ENCODE measurements at regions not wholly inside any gene's neighbourhood (a gene's known extent, or its start where the extent isn't known, plus 50 kb on each side); places are given as distances from the start of the nearest gene placed in this dataset.
"Not testable (repeated sequence)": the region's sequence is repeated elsewhere in the genome, so short reads cannot be mapped to it uniquely, and the experiment has no call there.

DNA sequence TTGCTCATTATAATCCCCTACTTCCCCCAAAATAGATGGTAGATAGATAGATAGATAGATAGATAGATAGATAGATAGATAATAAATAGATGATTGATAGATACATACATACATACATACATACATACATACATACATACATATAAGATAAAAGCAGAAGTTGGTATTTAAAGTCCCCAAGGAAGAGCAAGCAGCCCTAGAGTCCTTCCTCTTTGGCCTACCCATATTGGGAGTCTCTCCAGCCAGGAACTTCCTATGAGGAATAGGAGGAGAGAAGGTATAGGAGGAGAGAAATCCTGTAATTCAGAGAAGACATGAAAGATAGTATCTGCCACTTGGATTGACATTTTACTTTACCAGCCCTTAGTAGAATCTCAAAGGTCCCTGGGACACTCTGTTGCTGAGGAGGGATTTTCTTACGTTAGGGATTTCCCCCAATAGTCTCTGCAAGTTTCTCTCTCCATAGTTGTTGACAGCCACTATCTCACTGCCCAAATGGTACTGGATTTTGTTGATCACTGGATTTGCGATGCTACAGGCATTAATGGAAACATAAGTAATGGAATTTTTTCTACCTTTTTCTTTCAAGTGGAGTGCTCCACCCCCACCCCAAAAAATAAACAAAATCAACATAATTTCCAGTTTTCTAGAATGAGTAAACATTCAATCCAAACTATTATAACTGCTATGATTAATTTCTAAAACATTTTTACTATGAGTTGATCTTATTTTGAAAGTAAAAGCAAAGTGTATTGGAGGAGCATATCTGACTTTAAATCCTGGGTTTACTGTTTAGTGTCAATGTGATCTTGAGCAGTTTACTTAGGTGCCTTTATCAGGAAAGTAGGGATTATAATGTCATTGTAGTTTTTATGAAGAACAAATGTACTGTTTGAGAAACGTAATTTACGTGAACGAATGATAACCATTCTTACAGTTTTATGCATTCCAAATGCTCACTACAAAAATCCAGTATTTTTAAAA is 93.2 kb upstream of the TNFSF4 start:
- DNase-seq = no peak

DNA sequence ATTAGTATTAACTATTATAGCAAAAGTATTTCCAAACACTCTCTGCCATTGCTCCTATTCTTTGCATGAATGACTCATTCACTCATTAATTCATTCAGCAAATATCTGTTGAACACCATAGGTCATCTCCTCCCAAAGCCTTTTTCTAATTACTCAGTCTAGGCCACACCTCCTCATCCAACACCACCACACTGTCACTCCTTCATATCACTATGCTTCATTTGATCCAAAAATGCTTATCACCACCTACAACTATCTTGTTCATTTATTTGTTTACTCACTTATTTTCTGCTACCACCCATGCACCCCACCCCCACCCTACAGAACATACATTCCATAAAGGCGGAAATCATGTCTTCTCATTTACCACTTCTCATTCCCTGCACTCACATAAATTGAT is 94.4 kb upstream of the TNFSF4 start:
- no peak for DNase-seq

DNA sequence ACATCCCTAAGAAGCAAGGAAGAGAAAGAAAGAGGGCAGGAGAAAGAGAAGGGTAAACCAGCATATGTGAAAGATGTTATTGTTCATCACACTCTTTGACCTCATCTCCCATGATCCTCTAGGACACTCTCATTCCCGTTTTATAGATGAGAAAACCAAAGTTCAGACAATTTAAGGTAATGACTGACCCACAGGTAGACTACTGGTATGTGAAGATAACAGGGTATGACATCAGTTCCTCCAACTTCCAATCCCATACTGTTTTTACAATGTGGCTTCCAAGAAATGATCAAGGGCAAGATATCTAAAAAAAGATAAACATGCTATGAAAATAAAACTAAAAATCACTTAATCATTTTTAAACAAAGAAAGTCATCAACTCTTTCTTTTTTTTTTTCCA is 95.2 kb upstream of the TNFSF4 start:
- no peak for DNase-seq

DNA sequence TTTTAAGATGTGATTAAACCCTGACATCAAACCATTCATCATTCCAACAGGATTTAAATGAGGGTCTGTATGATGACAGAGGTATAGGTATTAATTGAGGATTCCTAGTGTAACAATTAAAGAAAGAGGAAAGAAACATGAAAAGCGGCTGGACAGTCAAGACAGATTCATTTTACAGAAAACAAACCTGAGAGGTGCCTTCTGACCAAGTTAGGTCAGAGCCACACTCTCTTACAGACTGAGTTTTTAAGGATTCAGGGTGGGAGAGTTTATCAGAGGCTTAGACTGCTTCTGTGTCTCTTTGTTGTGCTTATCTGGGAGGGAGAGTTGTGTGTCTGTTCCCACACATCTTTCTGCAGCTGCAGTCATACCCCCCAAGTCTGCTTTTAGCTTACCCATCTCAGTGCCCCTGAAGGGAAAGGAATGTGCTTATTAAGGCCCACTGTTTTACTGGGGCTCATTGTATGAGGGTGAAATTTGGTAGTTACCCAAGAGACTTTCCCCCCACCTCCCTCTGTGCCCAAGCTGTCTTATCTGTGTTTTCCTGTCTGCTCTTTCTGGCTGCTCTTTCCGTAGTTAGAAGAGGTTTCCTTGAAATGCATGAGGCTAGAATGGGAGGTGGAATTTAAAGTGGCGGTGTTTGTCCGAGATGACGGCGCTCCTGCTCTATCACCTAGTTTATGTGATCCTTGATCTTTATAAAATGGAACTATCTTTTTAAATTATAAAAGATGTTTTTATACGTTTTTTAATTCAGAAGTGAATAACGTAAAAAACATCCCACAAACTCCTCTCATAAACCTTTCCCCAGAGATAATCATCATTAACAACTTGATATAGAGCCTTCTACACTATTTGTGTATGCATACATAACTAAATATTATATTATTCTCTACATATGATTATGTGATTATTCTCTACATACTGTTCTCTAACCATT is 96.0 kb upstream of the TNFSF4 start:
- DNase-seq = no peak

DNA sequence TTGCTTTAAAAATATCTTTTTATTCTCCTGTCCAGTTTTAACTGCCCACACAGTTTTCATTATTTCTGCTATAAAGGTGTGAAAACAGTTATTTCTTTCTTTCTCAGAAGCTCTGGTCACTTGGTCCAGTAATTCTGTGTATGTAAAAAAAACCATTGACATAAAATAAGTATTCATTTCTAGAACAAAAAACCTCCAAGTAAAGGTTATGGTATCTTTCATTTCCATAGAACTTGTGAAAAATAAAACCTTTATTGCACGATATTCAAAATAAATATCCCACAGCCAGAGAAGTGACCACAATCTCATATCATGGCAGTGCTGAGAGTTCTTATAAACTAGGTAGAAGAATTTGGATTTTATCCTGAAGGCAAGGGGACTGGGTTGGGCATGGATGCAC is 96.9 kb upstream of the TNFSF4 start:
- no peak for DNase-seq

DNA sequence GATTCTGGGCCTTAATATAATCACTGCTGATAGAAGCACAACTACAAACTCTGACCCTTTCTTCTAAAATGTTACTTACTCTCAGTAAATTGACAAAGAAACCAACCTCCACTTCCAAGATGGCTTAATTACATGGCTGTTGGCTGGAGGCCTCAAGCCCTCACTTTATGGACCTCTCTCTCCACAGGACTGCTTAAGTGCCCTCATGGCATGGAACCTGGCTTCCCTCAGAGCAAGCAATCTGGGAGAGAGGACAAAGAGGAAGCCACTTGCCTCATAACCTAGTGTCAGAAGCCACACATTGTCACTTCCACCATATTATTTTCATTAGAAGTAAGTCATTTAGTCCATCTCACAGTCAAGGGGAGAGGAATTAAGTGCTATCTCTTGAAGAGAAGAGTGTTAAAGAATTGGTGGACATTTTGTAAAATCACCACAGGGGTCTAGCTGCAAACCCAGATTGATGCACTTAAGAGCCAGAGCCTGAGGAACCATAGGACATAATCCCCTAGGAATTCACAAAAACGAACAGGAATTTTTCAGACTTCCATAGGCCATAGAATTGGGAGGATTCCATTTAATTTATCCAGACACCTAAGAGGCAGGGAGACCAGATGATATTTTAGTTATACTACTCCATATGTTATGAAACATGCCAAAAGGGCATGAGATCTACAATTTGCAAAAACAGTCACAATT is 97.5 kb upstream of the TNFSF4 start:
- DNase-seq = no peak

DNA sequence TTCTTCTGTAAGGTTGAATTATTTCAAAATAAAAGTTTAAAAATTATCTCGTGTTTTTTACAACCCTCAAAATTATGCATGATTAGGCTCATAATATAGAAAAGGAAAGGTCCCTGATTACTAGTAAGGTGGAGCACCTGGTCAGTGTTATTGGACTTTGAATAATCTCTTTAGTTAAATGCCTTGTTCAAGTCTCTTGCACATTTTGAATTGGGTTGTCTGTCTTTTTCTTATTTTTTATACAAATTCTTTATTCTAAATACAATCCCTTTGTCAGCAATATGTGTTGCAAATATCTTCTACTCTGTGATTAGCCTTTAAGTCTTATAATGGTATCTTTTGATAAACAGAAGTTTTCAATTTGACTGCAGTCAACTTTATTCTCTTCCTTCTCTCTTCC is 100.7 kb upstream of the TNFSF4 start:
- no peak for DNase-seq

DNA sequence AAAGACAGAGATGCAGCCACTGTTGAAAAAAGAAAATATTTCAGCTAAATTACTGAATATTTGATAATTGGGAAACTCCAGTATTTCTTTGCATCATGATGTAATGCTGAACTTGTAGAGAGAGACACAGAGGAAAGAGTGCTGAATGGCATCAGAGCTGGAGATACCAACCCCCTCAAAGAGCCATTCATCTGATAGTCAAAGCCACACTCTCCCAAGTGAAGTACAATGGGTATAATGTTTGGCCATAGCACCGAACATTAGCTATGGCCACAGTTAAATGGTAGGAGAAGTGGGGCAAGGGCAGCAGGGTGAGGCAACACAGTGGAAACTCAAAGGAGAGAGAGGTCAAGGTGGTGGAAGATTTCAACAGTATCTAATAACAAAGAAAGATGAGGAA is 107.5 kb upstream of the TNFSF4 start:
- DNase-seq = no peak

DNA sequence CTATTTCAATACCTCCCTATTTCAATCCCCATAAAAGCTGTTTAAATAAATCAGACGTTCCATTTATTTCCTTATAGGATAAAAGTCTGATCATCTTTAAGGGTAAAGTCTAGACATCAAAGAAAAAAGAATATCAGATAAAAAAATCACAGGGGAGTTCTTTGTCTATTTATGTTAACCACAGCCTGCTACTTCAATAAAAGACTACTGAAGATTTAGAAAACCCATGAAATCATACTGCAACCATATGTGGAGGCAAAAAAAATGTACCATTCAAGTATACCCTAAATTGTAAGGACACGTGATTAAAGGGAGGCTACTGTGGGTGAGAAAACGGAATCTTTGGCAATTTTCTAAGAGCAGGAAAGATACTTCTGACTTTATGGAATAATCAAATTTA is 108.2 kb upstream of the TNFSF4 start:
- no peak for DNase-seq

DNA sequence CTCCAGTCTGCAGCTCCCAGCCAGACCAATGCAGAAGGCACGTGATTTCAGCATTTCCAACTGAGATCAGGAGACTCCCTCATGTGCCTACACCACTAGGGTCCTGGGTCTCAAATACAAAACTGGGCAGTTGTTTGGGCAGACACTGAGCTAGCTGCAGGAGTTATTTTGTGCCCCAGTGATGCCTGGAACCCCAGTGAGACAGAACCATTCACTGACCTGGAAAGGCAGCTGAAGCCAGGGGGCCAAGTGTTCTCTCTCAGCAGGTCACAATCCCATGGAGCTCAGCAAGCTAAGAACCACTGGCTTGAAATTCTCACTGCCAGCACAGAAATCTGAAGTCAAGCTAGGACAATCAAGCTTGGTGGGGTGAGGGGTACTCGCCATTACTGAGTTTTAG is 111.7 kb upstream of the TNFSF4 start:
- DNase-seq = no peak

DNA sequence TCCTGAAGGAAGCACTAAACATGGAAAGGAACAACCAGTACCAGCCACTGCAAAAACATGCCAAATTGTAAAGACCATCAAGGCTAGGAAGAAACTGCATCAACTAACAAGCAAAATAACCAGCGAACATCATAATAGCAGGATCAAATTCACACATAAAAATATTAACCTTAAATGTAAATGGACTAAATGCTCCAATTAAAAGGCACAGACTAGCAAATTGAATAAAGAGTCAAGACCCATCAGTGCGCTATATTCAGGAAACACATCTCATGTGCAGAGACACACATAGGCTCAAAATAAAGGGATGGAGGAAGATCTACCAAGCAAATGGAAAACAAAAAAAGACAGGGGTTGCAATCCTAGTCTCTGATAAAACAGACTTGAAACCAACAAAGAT is 117.2 kb upstream of the TNFSF4 start:
- DNase-seq = not testable (repeated sequence)

DNA sequence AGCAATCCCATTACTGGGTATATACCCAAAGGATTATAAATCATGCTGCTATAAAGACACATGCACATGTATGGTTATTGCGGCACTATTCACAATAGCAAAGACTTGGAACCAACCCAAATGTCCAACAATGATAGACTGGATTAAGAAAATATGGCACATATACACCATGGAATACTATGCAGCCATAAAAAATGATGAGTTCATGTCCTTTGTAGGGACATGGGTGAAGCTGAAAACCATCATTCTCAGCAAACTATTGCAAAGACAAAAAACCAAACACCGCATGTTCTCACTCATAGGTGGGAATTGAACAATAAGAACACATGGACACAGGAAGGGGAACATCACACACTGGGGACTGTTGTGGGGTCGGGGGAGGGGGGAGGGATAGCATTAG is 120.9 kb upstream of the TNFSF4 start:
- DNase-seq = not testable (repeated sequence)

DNA sequence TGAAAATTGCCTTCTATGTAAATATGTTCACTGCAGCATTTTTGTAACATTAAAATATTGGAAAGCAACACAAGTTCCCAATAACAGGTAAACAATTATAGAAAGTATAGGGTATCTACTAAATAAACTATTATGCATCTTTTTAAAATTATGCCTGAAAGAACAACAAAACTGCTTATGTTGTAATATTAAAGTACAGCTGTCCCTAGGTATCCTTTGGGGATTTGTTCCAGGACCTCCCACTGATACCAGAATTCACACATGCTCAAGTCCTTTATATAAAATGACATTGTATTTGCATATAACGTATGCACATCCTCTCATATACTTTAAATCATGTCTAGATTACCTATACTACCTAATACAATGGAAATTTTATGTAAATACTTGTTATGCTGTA is 121.8 kb upstream of the TNFSF4 start:
- DNase-seq = no peak

DNA sequence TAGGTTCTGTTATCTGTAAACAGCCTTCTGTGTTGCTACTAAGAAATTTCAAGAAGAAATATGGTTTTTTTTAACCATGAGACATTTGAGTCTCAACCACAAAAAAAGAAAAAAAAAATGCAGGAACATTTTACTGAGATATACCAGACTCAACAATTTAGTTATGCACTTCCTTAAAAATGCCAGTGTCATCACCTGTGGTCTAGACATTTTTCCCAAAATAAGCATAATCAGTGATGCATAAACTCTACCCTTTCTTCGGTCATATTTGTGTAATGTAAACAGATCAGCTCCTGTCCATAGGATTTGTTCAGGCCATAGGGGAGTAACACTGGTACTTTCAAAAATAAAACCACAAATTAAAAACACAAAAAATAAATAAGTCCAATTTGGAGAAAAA is 122.6 kb upstream of the TNFSF4 start:
- DNase-seq = no peak

DNA sequence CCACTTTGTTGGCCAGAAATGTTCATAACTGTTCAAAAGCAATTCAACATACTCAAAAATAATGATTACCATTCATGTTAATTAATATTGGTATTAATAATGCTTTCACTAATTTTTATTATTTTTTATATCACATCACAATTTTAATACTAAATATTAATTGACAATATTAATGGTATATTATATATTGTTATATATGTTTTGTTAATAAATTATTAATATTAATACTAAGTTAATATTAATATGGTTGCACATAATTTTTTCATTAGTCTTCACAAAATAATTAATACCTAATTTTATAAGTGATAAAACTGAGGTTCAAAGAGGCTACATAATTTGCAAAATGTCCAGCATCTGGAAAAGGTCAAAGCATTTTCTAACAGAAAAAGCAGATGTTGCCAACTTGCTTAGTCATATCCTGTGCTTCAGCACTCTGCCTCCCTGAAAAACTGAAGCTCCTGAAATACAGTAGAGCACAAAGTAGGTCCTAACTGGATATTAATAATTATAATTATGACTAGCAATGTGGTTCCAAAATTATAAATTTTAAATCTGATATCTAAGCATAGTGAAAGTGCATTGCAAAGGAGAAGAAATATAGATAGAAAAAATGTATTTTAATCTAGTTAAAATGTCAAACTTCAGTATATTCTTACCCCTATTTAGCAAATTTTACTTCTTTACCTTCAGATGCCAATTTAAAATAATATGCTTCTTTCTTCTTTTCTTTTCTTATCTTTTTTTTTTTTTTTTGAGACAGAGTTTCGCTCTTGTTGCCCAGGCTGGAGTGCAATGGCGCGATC is 123.2 kb upstream of the TNFSF4 start:
- DNase-seq = no peak

DNA sequence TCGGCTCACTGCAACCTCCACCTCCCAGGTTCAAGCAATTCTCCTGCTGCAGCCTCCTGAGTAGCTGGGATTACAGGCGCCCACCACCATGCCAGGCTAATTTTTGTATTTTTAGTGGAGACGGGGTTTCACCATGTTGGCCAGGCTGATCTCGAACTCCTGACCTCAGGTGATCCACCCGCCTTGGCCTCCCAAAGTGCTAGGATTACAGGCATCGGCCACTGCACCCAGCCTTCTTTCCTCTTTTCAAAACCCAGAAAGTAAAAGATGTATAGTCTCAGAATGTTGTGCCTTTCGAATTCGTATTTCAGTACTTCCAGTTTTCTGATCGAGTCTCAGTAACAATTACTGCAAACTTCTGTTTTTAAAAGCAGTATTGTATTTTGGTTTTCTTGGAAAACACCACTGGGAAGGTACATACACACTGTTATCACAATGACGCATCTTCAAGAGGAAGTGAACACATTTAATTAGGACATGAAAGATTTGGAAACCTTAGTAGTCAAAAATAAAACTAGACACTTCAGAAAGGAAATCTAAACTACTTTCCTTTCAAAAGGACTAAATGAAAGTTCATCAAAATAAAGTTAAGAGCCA is 123.9 kb upstream of the TNFSF4 start:
- not testable (repeated sequence) for DNase-seq

DNA sequence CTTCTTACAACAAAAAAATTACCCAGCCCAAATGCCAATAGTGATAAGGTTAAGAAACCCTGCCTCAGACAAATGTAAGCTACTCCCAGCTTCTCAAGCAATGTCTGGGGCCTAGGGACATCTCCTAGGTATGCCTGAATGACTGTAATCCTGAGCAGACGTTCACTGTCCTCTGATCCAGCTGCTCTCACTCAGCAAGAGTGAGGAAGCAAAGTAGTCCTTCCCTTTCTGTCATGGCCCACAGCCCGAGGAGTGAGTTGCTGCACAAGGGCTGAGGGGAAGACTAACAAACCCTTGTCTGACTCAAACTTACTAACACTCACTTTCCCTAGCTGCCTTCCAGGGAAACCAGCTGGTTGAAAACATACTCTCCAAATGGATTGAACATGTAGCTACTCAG is 124.9 kb upstream of the TNFSF4 start:
- no peak for DNase-seq

DNA sequence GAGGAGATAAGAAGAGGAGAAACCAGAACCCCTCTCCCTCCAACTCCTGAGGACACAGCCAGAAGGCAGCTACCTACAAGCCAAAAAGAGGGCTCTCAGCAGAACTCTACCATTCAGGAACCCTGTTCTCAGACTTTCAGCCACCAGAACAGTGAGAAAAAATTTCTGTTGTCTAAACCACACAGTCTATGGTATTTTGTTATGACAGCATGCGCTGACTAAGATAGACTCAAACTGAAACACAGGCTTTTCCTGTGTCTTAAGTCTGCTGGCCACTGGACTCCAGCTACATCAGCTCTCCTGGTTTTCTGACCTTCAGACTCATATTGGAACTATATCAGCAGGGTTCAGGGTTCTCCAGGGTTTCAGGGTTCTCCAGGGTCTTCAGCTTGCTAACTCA is 126.5 kb upstream of the TNFSF4 start:
- no peak for DNase-seq

DNA sequence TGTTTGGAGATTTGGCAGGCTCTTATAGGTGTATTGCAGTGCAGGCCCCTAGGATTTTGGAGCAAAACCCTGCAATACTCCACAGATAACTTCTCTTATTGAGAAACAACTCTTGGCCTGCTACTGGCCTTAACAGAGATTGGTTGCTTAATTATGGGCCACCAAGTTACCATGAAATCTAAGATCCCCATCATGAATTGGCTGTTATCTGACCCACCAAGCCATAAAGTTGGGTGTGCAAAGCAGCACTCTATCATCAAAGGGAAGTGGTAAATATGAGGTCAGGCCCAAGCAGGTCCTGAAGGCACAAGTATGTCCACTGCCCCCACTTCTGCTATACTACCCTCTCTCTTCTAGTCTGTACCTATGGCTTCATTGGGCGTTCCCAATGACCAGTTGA is 130.0 kb upstream of the TNFSF4 start:
- no peak for DNase-seq

DNA sequence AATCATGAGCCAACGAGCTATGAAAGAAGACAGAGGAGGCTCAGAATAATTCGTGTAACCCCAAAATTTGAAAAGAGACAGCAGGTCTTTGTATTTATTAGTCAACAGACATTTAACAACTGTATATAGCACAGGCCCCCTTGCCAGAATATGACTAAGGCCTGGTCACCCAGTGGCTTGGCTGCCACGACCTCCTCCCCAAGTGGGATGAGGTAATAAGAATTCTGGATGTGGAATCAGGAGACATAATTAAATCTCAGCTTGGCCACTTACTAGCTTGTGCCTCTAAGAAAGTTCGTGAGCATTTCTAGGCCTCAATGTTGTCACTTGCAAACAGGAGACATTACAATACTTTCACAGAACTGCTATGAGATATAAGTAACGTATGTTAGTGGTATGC is 134.2 kb upstream of the TNFSF4 start:
- no peak for DNase-seq

DNA sequence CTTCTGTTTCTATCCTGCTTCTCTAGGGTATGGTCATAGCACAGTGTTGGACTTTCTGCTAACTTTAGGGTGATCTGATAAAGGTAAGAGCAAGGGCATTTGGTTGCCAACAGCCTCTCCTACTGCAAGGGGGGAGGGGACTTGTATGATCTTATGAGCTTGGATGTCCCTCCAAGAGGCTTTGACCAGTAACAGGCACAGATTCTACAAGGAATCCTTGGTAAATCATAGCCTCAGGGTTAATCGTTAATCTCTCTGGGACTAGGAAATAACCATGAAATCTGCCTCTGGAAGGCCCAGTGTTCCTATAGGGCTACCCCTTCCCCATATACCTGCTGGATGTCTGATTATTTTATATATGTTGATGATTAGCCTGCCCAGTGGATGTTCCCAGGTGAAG is 134.8 kb upstream of the TNFSF4 start:
- DNase-seq = no peak

DNA sequence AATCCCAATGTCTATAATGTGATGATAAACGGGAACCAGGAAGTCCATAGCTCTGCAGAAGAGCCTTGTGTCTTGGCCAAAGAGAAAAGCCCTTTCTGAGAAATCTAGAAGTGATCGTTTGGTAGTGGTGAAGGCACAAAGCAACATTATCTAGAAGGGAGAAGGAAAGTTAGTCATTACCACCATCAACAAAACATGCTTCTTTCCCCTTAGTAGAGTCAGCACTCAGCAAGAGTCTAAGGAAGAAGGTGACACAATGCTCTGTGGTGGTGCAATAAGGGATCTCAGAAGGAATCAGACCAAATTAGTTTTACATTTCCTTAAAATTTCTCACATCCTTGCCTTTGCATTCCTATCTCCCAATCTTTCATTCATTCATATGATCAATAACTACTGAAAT is 134.4 kb upstream of the PRDX6 start:
- DNase-seq = no peak

Measured in effector CD4-positive, alpha-beta T cell (primary cell).